Esophagus muscularis mucosa (tissue), 4 donors: ENCODE measurements at regions not wholly inside any gene's neighbourhood (a gene's known extent, or its start where the extent isn't known, plus 50 kb on each side); places are given as distances from the start of the nearest gene placed in this dataset.

Experiments
- DNase-seq: peaks from one replicate; pipeline ENCODE4 v3.0.0-alpha.2; 2017; ENCODE audit errors: extremely low spot score
- H3K27ac ChIP-seq, 4 donors: fragments of 200-600 bp; sonication (generic); replicated peaks in 1 of 4; 1 replicate in 3 of 4; 2 replicates in 1 of 4; pipeline ENCODE4 v1.5.1; 2016 to 2019; ENCODE audit warnings: mild to moderate bottlenecking in 1 of 4
- H3K27me3 ChIP-seq, 4 donors: fragments of 200-600 bp; sonication (generic); one replicate each; pipeline versions ENCODE4 v1.5.1 to v1.6.0; 2016 to 2019
- H3K36me3 ChIP-seq, 4 donors: fragments of 200-600 bp; sonication (generic); one replicate each; pipeline ENCODE4 v1.5.1; 2016 to 2019
- H3K4me1 ChIP-seq, 4 donors: fragments of 200-600 bp; sonication (generic); one replicate each; pipeline ENCODE4 v1.5.1; 2016 to 2019
- H3K4me3 ChIP-seq, 4 donors: fragments of 200-600 bp; sonication (generic); 1 replicate in 2 of 4; 2 replicates in 2 of 4; pipeline ENCODE4 v1.5.1; 2016 to 2019; ENCODE audit warnings: mild to moderate bottlenecking in 4 of 4, moderate library complexity in 1 of 4
- H3K9me3 ChIP-seq, 4 donors: fragments of 200-600 bp; sonication (generic); 1 replicate in 3 of 4; 2 replicates in 1 of 4; pipeline ENCODE4 v1.5.1; 2016 to 2019
- CTCF ChIP-seq, 3 experiments: fragments of 200-600 bp in 2 of 3; fragments of 450-650 bp in 1 of 3; sonication (generic) in 2 of 3; IDR thresholded peaks; one replicate each; pipeline ENCODE4 v1.5.1; 2017 to 2019; ENCODE audit warnings: antibody characterized with exemption in 3 of 3, mild to moderate bottlenecking in 2 of 3, moderate library complexity in 1 of 3
- EP300 ChIP-seq: sonication (generic); formaldehyde crosslinking; IDR thresholded peaks from one replicate; pipeline ENCODE4 v1.6.1; 2017; ENCODE audit warnings: antibody characterized with exemption
- POLR2A ChIP-seq: fragments of 450-650 bp; IDR thresholded peaks from one replicate; pipeline ENCODE4 v1.6.1; 2017; ENCODE audit warnings: antibody characterized with exemption, moderate library complexity, mild to moderate bottlenecking, low read depth
- POLR2AphosphoS5 ChIP-seq, 2 donors: sonication (generic); formaldehyde crosslinking; IDR thresholded peaks; one replicate each; pipeline ENCODE4 v1.6.1; 2017; ENCODE audit warnings: antibody characterized with exemption in 2 of 2
- WGBS: methylation state at CpG from one replicate; pipeline ENCODE4 v1.1.5; 2018; 5-methylcytosine and 5-hydroxymethylcytosine counted together
- intact Hi-C: fragments of 100-400 bp; cut with DNase I; formaldehyde crosslinking; loops from one replicate; pipeline ENCODE4 v1.15.1; 2023

DNA sequence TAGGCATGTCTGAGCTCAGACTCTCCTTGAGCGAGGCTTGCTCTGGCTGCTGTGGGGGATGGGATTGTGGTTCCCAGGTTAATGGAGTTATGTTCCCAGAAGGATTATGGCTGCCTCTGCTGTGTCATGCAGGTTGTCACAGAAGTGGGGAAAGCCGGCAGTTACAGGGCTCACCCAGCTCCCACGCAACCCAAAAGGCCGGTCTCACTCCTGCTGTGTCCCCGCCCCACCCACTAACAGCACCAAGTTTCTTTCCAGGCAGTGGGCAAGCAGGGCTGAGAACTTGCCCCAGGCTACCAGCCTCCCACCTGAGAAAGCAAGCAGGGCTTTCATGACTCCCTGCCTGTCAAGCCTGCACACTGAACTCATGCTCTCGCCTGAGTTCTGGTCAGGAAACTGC is 750.5 kb downstream of the FRK start:
- Histone ChIP-seq H3K27me3 (no peaks in the 10 kb centered on the region), H3K4me3 (no peak overlapping the region), H3K9me3 (peaks cover 0 to 7% (median 2%) of the 10 kb centered on the region in 4 donors), H3K4me1 (no peaks in the 10 kb centered on the region), H3K27ac (no peak overlapping the region), H3K36me3 (no peaks in the 10 kb centered on the region)
- 90% methylated on average over 5 of the region's 6 CpGs for WGBS
- DNase-seq: no peak
- intact Hi-C loops: no loop called here
- TF ChIP-seq EP300: no peak
- TF ChIP-seq CTCF (IDR thresholded peaks at IDR 0.05): no peak
- no peak for TF ChIP-seq POLR2A
- TF ChIP-seq POLR2AphosphoS5 (IDR thresholded peaks at IDR 0.05): no peak

GRCh38 chr6:115302731-115303130 is 758.0 kb downstream of the FRK start:
- no peaks in the 10 kb centered on the region for H3K4me1 ChIP-seq
- H3K9me3 ChIP-seq: no peaks in the 10 kb centered on the region
- TF ChIP-seq CTCF (IDR thresholded peaks at IDR 0.05) (no peak), POLR2A (no peak), POLR2AphosphoS5 (IDR thresholded peaks at IDR 0.05) (no peak), EP300 (no peak)
- WGBS: 76% methylated on average over 4 of the region's 4 CpGs
- intact Hi-C loops: no loop called here
- DNase-seq: no peak
- no peaks in the 10 kb centered on the region for H3K36me3 ChIP-seq
- H3K4me3 ChIP-seq: no peak overlapping the region
- no peaks in the 10 kb centered on the region for H3K27me3 ChIP-seq
- no peak overlapping the region for H3K27ac ChIP-seq

DNA sequence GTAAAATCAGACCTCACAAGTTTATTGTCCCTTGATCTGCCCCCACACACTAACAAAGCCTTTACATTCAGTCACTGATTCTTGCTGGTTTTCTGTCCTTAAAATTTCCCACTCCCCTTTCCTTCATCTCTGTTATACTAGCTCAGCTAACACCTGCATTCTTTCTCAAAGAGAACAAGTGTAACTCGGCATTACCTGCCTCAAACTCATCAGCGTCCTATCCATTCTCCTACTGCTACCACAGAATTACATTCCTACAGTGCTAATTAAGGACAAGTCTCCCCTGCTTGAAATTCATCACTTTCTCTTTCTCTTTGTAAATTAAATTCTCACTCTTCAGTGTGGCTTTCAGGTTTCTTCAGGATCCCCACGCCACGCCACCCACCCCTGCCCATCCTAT is 773.2 kb downstream of the FRK start:
- Histone ChIP-seq H3K27ac (no peak overlapping the region), H3K36me3 (no peaks in the 10 kb centered on the region), H3K4me3 (no peak overlapping the region), H3K9me3 (no peaks in the 10 kb centered on the region), H3K27me3 (no peaks in the 10 kb centered on the region), H3K4me1 (no peaks in the 10 kb centered on the region)
- WGBS: 85% methylated on average over 4 of the region's 4 CpGs
- intact Hi-C loops: no loop called here
- TF ChIP-seq POLR2A: no peak
- DNase-seq: no peak

GRCh38 chr6:115276881-115277565 is 783.7 kb downstream of the FRK start:
- Histone ChIP-seq H3K27ac (no peak overlapping the region), H3K36me3 (no peaks in the 10 kb centered on the region), H3K27me3 (no peaks in the 10 kb centered on the region), H3K9me3 (no peaks in the 10 kb centered on the region), H3K4me1 (no peaks in the 10 kb centered on the region), H3K4me3 (no peak overlapping the region)
- intact Hi-C loops: no loop called here
- WGBS: 73% methylated on average over 3 of the region's 3 CpGs
- TF ChIP-seq POLR2AphosphoS5 (IDR thresholded peaks at IDR 0.05) (no peak), POLR2A (no peak), EP300 (no peak), CTCF (IDR thresholded peaks at IDR 0.05) (no peak)
- DNase-seq: no peak

DNA sequence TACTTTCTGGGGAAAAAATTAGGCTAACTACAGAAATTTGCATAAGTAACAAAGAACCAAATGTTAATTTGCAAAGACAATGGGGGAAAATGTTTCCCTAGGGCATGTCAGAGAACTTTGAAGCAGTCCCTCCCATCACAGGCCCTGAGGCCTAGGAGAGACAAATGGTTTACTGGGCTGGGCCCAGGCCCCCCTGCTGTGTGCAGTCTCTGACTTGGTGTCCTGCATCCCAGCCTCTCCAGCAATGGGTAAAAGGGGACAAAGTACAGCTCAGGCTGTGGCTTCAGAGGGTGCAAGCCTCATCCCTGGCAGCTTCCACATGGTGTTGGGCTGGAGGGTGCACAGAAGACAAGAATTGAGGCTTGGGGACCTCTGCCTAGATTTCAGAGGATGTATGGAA is 788.4 kb downstream of the FRK start:
- no peak for DNase-seq
- intact Hi-C loops: no loop called here
- Histone ChIP-seq H3K27ac (no peak overlapping the region), H3K27me3 (no peaks in the 10 kb centered on the region), H3K4me1 (peaks cover 4 to 13% (median 10%) of the 10 kb centered on the region in 4 donors), H3K4me3 (no peak overlapping the region), H3K36me3 (no peaks in the 10 kb centered on the region), H3K9me3 (no peaks in the 10 kb centered on the region)
- TF ChIP-seq EP300 (no peak), CTCF (IDR thresholded peaks at IDR 0.05) (no peak), POLR2AphosphoS5 (IDR thresholded peaks at IDR 0.05) (no peak), POLR2A (no peak)
